H1 (cell line): ENCODE measurements at regions not wholly inside any gene's neighbourhood (a gene's known extent, or its start where the extent isn't known, plus 50 kb on each side); places are given as distances from the start of the nearest gene placed in this dataset.
"Not testable (repeated sequence)": the region's sequence is repeated elsewhere in the genome, so short reads cannot be mapped to it uniquely, and the experiment has no call there.

ENCODE experiments used
- BRCA1 ChIP-seq: IDR thresholded peaks from 2 replicates; pipeline ENCODE4 v1.6.1; 2012; ENCODE audit warnings: low read depth, low read length, improper control_type of control experiment
- CHD2 ChIP-seq: IDR thresholded peaks from 2 replicates; pipeline ENCODE4 v1.6.1; 2012; ENCODE audit warnings: low read length, improper control_type of control experiment
- CTCF ChIP-seq, 3 experiments: IDR thresholded peaks; 1 replicate in 2 of 3; 2 replicates in 1 of 3; pipeline versions ENCODE4 v1.5.1 to v1.6.1; 2011; ENCODE audit warnings: low read length in 3 of 3, mild to moderate bottlenecking in 3 of 3, inconsistent platforms in 2 of 3, low read depth in 1 of 3, moderate library complexity in 1 of 3; ENCODE audit not compliant: insufficient read depth in 1 of 3; ENCODE audit errors: control extremely low read depth in 1 of 3
- EP300 ChIP-seq, 2 experiments: IDR thresholded peaks; 1 replicate in 1 of 2; 2 replicates in 1 of 2; pipeline ENCODE4 v1.6.1; 2011 to 2012; ENCODE audit warnings: low read depth in 2 of 2, low read length in 2 of 2, mild to moderate bottlenecking in 2 of 2, borderline replicate concordance in 1 of 2, inconsistent platforms in 1 of 2, moderate library complexity in 1 of 2
- EZH2 ChIP-seq: fragments of 200-600 bp; sonication (generic); IDR thresholded peaks from 2 replicates; pipeline ENCODE4 v1.7.1; 2012; ENCODE audit warnings: low read depth, mild to moderate bottlenecking, moderate library complexity, low read length, inconsistent platforms; ENCODE audit not compliant: severe bottlenecking
- SIN3A ChIP-seq, 2 experiments: IDR thresholded peaks in 1 of 2; conservative IDR thresholded peaks in 1 of 2; 2 replicates each; pipeline ENCODE4 v1.6.1; 2011 to 2012; ENCODE audit warnings: low read length in 2 of 2, improper control_type of control experiment in 1 of 2, low read depth in 1 of 2, mild to moderate bottlenecking in 1 of 2
- TAF1 ChIP-seq: IDR thresholded peaks from 2 replicates; pipeline ENCODE4 v1.6.1; 2011; ENCODE audit warnings: mild to moderate bottlenecking, low read depth, low read length

DNA sequence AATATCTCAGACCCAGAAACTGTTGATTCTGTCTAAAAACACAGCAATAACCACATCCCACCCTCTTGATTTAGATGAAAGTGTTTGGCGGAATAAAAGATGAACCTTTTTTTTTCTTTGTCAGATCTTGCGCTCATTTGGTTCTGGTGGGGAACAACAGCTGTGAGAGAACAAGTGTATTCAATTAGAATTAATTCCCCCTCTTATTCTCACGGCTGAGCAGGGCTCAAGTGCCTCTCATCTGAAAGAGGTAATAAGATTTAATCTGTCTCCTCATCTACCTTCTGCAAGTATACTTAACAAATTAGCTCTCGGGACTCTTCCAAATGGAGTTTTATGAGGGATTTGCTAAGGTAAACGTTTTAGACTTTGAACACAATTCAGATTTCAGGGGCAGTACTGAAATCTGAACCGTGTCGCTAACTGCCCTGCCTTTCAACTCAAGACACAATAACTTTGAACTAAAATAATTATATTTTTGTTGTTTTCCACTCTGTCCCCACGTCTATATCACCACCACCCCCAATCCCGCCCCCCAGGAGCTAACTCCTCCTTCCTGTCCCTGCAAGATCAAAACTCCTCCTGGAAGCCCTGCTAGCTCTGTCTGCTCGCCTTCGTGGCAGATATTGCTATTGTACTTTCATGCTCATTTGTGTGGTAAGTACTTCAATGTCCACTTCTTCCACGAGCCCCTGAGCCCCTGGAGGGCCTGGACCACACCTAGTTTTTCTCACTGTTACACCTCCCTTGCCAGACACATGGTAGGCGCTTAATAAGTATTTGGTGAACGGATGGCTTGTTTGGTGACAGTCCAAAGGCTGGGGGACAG is 54.2 kb upstream of the ROPN1B start:
- not testable (repeated sequence) for TF ChIP-seq SIN3A (conservative IDR thresholded peaks at IDR 0.05 in 1 of 2, IDR thresholded peaks at IDR 0.05 in 1 of 2; ENCODE audit: low read depth in 1 of 2, low read length in 2 of 2); CTCF (IDR thresholded peaks at IDR 0.05; ENCODE audit: control extremely low read depth in 1 of 3, insufficient read depth in 1 of 3, low read depth in 1 of 3, low read length in 3 of 3); BRCA1; EZH2; EP300 (IDR thresholded peaks at IDR 0.05; ENCODE audit: borderline replicate concordance in 1 of 2, low read depth in 2 of 2, low read length in 2 of 2); TAF1; CHD2
